SK-N-SH (cell line): ENCODE measurements at regions not wholly inside any gene's neighbourhood (a gene's known extent, or its start where the extent isn't known, plus 50 kb on each side); places are given as distances from the start of the nearest gene placed in this dataset.

Experiments used
- CTCF ChIA-PET: fragments of 300-600, 350-600 bp; formaldehyde crosslinking; extraction: SDS; loops from one replicate; lab custom pipeline; 2021; lab: Yijun Ruan, JAX
- POLR2A ChIA-PET: fragments of 350-600 bp; sonication (Branson Sonifier 250); formaldehyde crosslinking; extraction: SDS; loops from one replicate; lab custom pipeline; 2020; ENCODE audit warnings: antibody characterized with exemption, inconsistent platforms; lab: Yijun Ruan, JAX
- DNase-seq: peaks from one replicate; pipeline ENCODE4 v3.0.0; 2012
- H2AFZ ChIP-seq: fragments of 200-600 bp; sonication (generic); 2 replicates; pipeline ENCODE4 v1.8.1; 2016; ENCODE audit warnings: antibody characterized with exemption, mild to moderate bottlenecking, low read depth
- H3F3A ChIP-seq: fragments of 200-600 bp; sonication (generic); replicated peaks from 2 replicates; pipeline ENCODE3; 2016; ENCODE audit warnings: antibody characterized with exemption, mild to moderate bottlenecking; ENCODE audit not compliant: insufficient read depth
- H3K27ac ChIP-seq, 2 experiments: fragments of 200-500 bp in 1 of 2; fragments of 200-600 bp in 1 of 2; sonication (Bioruptor generic) in 1 of 2; sonication (generic), shearing (Covaris generic) in 1 of 2; 2 replicates each; pipeline versions ENCODE4 v1.5.1 to v1.6.1; 2014 to 2016; ENCODE audit warnings: low read depth in 2 of 2, inconsistent platforms in 1 of 2, low read length in 1 of 2, mild to moderate bottlenecking in 1 of 2, mixed read lengths in 1 of 2
- H3K27me3 ChIP-seq: fragments of 200-600 bp; sonication (generic), shearing (Covaris generic); 2 replicates; pipeline ENCODE4 v1.6.1; 2016; ENCODE audit warnings: mixed run types; ENCODE audit not compliant: insufficient read depth
- H3K36me3 ChIP-seq, 2 experiments: fragments of 200-500 bp in 1 of 2; fragments of 200-600 bp in 1 of 2; sonication (Bioruptor generic) in 1 of 2; sonication (generic) in 1 of 2; replicated peaks in 1 of 2; 2 replicates each; pipeline versions ENCODE3 to v1.5.1; 2014 to 2016; ENCODE audit warnings: low read length in 1 of 2, mild to moderate bottlenecking in 1 of 2; ENCODE audit not compliant: insufficient read depth in 2 of 2, control insufficient read depth in 1 of 2
- H3K4me1 ChIP-seq, 2 experiments: fragments of 200-500 bp in 1 of 2; fragments of 200-600 bp in 1 of 2; sonication (Bioruptor generic) in 1 of 2; sonication (generic), shearing (Covaris generic) in 1 of 2; 2 replicates each; pipeline versions ENCODE4 v1.5.1 to v1.6.1; 2014 to 2016; ENCODE audit warnings: low read depth in 1 of 2, low read length in 1 of 2, mixed run types in 1 of 2; ENCODE audit not compliant: insufficient read depth in 2 of 2, control insufficient read depth in 1 of 2
- H3K4me2 ChIP-seq: fragments of 200-600 bp; sonication (generic), shearing (Covaris generic); 2 replicates; pipeline ENCODE4 v1.6.1; 2017; ENCODE audit warnings: mixed run types
- H3K4me3 ChIP-seq, 2 experiments: fragments of 200-500 bp in 1 of 2; fragments of 200-600 bp in 1 of 2; sonication (Bioruptor generic) in 1 of 2; sonication (generic), shearing (Covaris generic) in 1 of 2; 2 replicates each; pipeline versions ENCODE4 v1.5.1 to v1.8.1; 2014 to 2016; ENCODE audit warnings: low read depth in 2 of 2, inconsistent platforms in 1 of 2, low read length in 1 of 2, mild to moderate bottlenecking in 1 of 2, mixed read lengths in 1 of 2, moderate library complexity in 1 of 2
- H3K79me2 ChIP-seq: fragments of 200-600 bp; sonication (generic); 2 replicates; pipeline ENCODE4 v1.8.1; 2017; ENCODE audit warnings: mild to moderate bottlenecking; ENCODE audit not compliant: insufficient read depth
- H3K9ac ChIP-seq: fragments of 200-600 bp; sonication (generic); 2 replicates; pipeline ENCODE4 v1.6.1; 2017; ENCODE audit warnings: mixed run types
- H3K9me2 ChIP-seq: fragments of 200-600 bp; sonication (generic); 2 replicates; pipeline ENCODE4 v1.6.1; 2017; ENCODE audit warnings: mixed run types
- H3K9me3 ChIP-seq: fragments of 200-600 bp; sonication (generic); 2 replicates; pipeline ENCODE4 v1.6.1; 2017; ENCODE audit warnings: mixed run types, mild to moderate bottlenecking, moderate library complexity
- H4K20me1 ChIP-seq: fragments of 200-600 bp; sonication (generic); 2 replicates; pipeline ENCODE4 v1.6.1; 2017; ENCODE audit warnings: mild to moderate bottlenecking, mixed run types; ENCODE audit not compliant: insufficient read depth
- ELF1 ChIP-seq: IDR thresholded peaks from 2 replicates; pipeline ENCODE4 v1.4.0; 2012
- EP300 ChIP-seq, 2 experiments: IDR thresholded peaks; 2 replicates each; pipeline versions ENCODE4 v1.4.0 to v1.6.1; 2012; ENCODE audit warnings: borderline replicate concordance in 1 of 2, low read depth in 1 of 2, low read length in 1 of 2
- EZH2phosphoT487 ChIP-seq: fragments of 200-600 bp; sonication (generic); IDR thresholded peaks from 2 replicates; pipeline ENCODE4 v1.6.1; 2017; ENCODE audit warnings: low read depth, mixed run types, mild to moderate bottlenecking, antibody characterized with exemption, moderate library complexity, borderline replicate concordance
- FOSL2 ChIP-seq: IDR thresholded peaks from 2 replicates; pipeline ENCODE4 v1.4.0; 2012; ENCODE audit warnings: low read depth, mild to moderate bottlenecking, moderate library complexity, borderline replicate concordance
- GABPA ChIP-seq: IDR thresholded peaks from 2 replicates; pipeline ENCODE4 v1.4.0; 2012; ENCODE audit warnings: low read depth, mild to moderate bottlenecking
- GATA2 ChIP-seq: sonication (generic); formaldehyde crosslinking; IDR thresholded peaks from 2 replicates; pipeline ENCODE4 v1.5.0; 2020; ENCODE audit warnings: mild to moderate bottlenecking, missing genetic modification reagents
- JUND ChIP-seq: IDR thresholded peaks from 2 replicates; pipeline ENCODE4 v1.4.0; 2012
- MEF2A ChIP-seq: IDR thresholded peaks from 2 replicates; pipeline ENCODE4 v1.4.0; 2012; ENCODE audit warnings: low read depth, borderline replicate concordance
- RAD21 ChIP-seq: IDR thresholded peaks from 2 replicates; pipeline ENCODE4 v1.6.1; 2012; ENCODE audit warnings: mild to moderate bottlenecking, low read length
- RCOR1 ChIP-seq: fragments of 150-350 bp; IDR thresholded peaks from 2 replicates; pipeline ENCODE4 v1.6.1; 2017; ENCODE audit warnings: antibody characterized with exemption, low read length
- SIN3A ChIP-seq: IDR thresholded peaks from 2 replicates; pipeline ENCODE4 v1.6.1; 2012; ENCODE audit warnings: low read depth, mild to moderate bottlenecking, low read length, moderate library complexity, borderline replicate concordance
- WGBS: methylation state at CpG from one replicate; pipeline ENCODE4 v1.1.6; 2017; ENCODE audit warnings: low lambda C conversion rate; 5-methylcytosine and 5-hydroxymethylcytosine counted together
- TF ChIP-seq, protein P1 (sequence below): fragments of 200-600 bp; sonication (generic); IDR thresholded peaks from 2 replicates; pipeline ENCODE4 v1.6.1; 2017; ENCODE audit warnings: antibody characterized with exemption, mild to moderate bottlenecking, moderate library complexity
- TF ChIP-seq, protein P2 (sequence below): IDR thresholded peaks from 2 replicates; pipeline ENCODE4 v1.4.0; 2012; ENCODE audit warnings: low read depth, borderline replicate concordance

DNA sequence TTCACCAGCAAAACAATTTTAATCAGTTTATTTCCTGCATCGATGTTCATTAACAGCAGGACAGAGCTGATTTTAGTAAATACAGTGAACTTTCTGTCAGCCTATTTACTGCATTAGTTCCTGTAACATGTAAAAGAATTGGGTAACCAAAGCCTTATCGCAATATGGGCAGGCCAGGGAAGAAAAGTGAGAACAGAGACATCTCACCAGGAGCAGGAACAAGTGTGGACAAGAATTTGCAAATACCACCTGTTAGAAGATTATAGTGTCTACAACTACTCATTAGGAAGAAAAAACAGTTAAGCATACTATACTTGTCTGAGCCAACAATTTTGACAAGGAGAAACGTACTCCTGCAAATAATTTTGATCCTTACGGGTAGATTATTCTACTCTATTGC, 1293.9 kb downstream of the PLA2G4A start:
- Histone ChIP-seq H3K79me2 (no peaks in the 10 kb centered on the region), H3K9me3 (no peaks in the 10 kb centered on the region), H3K27me3 (no peaks in the 10 kb centered on the region), H3K4me1 (no peaks in the 10 kb centered on the region), H4K20me1 (no peaks in the 10 kb centered on the region), H2AFZ (no peak overlapping the region), H3K27ac (no peak overlapping the region), H3K4me3 (no peak overlapping the region), H3K36me3 (no peaks in the 10 kb centered on the region), H3K4me2 (no peak overlapping the region), H3F3A (no peaks in the 10 kb centered on the region), H3K9ac (no peak overlapping the region), H3K9me2 (no peaks in the 10 kb centered on the region)
- POLR2A ChIA-PET, result no interaction called here
- TF ChIP-seq ELF1, result no peak
- no peak for DNase-seq
- 76% methylated on average over 4 of the region's 4 CpGs for WGBS
- CTCF ChIA-PET, result no interaction called here

DNA sequence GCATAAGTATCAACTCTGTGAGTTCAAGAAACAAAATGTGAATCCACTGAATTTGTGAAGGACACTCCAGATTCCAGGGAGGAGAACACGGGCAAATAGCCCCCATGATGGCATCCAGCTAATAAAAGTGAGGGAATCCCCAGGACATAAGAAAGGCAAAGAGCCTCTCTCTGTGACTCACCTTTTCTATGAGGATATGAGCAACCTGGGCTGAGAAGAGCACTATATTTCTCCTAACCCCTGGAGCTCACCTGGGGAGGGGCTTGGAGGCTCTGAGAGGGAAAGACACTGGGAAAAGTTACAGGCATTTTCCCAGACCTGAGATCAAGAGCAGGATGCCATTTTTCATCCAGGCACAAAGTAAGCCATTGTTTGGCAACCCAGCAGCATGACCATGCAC, 1298.8 kb downstream of the PLA2G4A start:
- no peak for TF ChIP-seq GATA2 (CRISPR knock-in tag)
- H2AFZ ChIP-seq, result no peak overlapping the region
- H3K4me2 ChIP-seq, result no peak overlapping the region
- H3K9me3 ChIP-seq, result no peaks in the 10 kb centered on the region
- H3K27ac ChIP-seq, result no peak overlapping the region
- no peaks in the 10 kb centered on the region for H3K36me3 ChIP-seq
- H3K4me3 ChIP-seq, result no peak overlapping the region
- H3F3A ChIP-seq, result no peaks in the 10 kb centered on the region
- H3K79me2 ChIP-seq, result no peaks in the 10 kb centered on the region
- no peaks in the 10 kb centered on the region for H3K9me2 ChIP-seq
- no peaks in the 10 kb centered on the region for H4K20me1 ChIP-seq
- no peaks in the 10 kb centered on the region for H3K27me3 ChIP-seq
- H3K9ac ChIP-seq, result no peak overlapping the region
- ChIA-PET CTCF (no interaction called here), POLR2A (no interaction called here)
- DNase-seq, result no peak
- 61% methylated on average over 1 of the region's 1 CpG for WGBS
- no peaks in the 10 kb centered on the region for H3K4me1 ChIP-seq

DNA sequence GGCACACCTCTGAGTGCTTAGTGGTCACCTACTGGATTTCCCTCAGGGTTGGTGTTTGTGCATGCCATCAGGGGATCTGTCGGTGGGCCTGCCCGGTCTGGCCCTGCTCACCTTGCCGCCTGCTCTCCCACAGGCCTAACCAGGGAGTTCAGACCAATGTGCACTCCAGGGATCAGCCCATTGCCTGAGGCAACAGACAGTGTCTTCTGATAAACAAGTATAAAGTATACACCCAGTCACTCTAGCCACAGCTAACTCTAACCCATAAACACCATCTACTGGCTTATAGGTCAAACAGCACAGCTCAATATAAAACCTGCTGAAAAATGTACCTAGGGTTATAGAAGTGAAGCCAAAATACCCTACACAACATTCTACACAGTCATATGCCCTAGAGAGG, 1300.0 kb downstream of the PLA2G4A start:
- Histone ChIP-seq H3K79me2 (no peaks in the 10 kb centered on the region), H3F3A (no peaks in the 10 kb centered on the region), H2AFZ (no peak overlapping the region), H3K4me1 (no peaks in the 10 kb centered on the region), H4K20me1 (no peaks in the 10 kb centered on the region), H3K9ac (no peak overlapping the region), H3K36me3 (no peaks in the 10 kb centered on the region), H3K27me3 (no peaks in the 10 kb centered on the region), H3K4me2 (no peak overlapping the region), H3K4me3 (no peak overlapping the region), H3K9me2 (no peaks in the 10 kb centered on the region), H3K9me3 (no peaks in the 10 kb centered on the region), H3K27ac (no peak overlapping the region)
- DNase-seq, result no peak
- peak; percentile 53 for TF ChIP-seq RAD21
- TF ChIP-seq FOSL2, result no peak
- ChIA-PET CTCF (no interaction called here), POLR2A (no interaction called here)
- no CpG with 5 or more reads among the region's 3 CpGs for whole genome bisulfite sequencing

DNA sequence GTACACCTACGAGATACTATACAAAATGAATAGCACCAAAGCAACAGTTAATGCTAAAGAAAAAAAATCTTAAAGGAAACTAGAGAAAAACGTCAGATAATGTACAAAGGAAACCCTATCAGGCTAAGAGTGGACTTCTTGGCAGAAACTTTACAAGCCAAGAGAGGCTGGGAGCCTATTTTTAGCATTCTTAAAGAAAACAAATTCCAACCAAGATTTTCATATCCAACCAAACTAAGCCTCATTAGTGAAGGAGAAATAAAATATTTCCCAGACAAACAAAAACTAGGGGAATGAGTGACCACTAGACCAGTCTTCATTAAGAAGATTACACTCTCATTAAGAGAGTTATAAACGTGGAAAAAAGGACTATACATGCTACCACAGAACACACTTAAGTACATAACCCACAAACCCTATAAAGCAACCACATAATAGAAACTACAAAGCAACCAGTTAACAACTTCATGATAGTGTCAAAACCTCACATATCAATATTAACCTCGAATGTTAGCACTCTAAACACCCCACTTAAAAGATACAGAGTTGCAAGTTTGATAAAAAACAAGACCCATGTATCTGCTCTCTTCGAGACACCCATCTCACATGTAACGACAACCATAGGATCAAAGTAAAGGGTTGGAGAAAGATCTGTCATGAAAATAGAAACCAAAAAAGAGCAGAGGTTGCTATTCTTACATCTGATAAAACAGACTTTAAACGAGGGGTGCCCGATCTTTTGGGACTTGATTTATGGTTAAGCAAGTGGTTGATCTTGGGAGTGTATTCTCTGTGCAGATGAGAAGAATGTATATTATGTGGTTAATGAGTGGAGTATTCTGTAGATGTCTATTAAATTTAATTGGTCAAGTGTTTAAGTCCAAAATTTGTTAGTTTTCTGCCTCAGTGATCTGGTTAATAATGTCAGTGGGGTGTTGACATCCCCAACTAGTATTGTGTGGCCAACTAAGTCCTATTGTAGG, 1301.4 kb downstream of the PLA2G4A start:
- Histone ChIP-seq H3K27ac (no peak overlapping the region), H4K20me1 (no peaks in the 10 kb centered on the region), H3F3A (no peaks in the 10 kb centered on the region), H3K27me3 (no peaks in the 10 kb centered on the region), H3K4me2 (no peak overlapping the region), H3K4me1 (no peaks in the 10 kb centered on the region), H3K36me3 (no peaks in the 10 kb centered on the region), H3K9me2 (no peaks in the 10 kb centered on the region), H2AFZ (no peak overlapping the region), H3K9ac (no peak overlapping the region), H3K4me3 (no peak overlapping the region), H3K79me2 (no peaks in the 10 kb centered on the region), H3K9me3 (no peaks in the 10 kb centered on the region)
- ChIA-PET CTCF (interaction anchor here (0.6 kb wide), 1 partner anchor 593 kb away, joined by 5 read pairs; no protein-coding TSS in a partner anchor), POLR2A (no interaction called here)
- DNase-seq, result no peak
- TF ChIP-seq EZH2phosphoT487 (no peak), EP300 (IDR thresholded peaks at IDR 0.05; ENCODE audit: borderline replicate concordance in 1 of 2, low read depth in 1 of 2, low read length in 1 of 2) (no peak), SIN3A (no peak), MEF2A (no peak), JUND (no peak), FOSL2 (no peak), RCOR1 (no peak), GABPA (no peak)
- TF ChIP-seq, protein P1, sequence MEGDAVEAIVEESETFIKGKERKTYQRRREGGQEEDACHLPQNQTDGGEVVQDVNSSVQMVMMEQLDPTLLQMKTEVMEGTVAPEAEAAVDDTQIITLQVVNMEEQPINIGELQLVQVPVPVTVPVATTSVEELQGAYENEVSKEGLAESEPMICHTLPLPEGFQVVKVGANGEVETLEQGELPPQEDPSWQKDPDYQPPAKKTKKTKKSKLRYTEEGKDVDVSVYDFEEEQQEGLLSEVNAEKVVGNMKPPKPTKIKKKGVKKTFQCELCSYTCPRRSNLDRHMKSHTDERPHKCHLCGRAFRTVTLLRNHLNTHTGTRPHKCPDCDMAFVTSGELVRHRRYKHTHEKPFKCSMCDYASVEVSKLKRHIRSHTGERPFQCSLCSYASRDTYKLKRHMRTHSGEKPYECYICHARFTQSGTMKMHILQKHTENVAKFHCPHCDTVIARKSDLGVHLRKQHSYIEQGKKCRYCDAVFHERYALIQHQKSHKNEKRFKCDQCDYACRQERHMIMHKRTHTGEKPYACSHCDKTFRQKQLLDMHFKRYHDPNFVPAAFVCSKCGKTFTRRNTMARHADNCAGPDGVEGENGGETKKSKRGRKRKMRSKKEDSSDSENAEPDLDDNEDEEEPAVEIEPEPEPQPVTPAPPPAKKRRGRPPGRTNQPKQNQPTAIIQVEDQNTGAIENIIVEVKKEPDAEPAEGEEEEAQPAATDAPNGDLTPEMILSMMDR, result no peak
- TF ChIP-seq, protein P2, sequence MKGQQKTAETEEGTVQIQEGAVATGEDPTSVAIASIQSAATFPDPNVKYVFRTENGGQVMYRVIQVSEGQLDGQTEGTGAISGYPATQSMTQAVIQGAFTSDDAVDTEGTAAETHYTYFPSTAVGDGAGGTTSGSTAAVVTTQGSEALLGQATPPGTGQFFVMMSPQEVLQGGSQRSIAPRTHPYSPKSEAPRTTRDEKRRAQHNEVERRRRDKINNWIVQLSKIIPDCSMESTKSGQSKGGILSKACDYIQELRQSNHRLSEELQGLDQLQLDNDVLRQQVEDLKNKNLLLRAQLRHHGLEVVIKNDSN, result no peak
- WGBS, result 59% methylated on average over 8 of the region's 8 CpGs
